WERI-Rb-1 (cell line): ENCODE measurements at regions not wholly inside any gene's neighbourhood (a gene's known extent, or its start where the extent isn't known, plus 50 kb on each side); places are given as distances from the start of the nearest gene placed in this dataset.

Source experiments
- DNase-seq: peaks from one replicate; pipeline ENCODE4 v3.0.0-alpha.2; 2020
- H3K27ac ChIP-seq: fragments of 250-450 bp; sonication (Bioruptor Pico); 2 replicates; pipeline ENCODE4 v1.5.1; 2020; ENCODE audit warnings: mild to moderate bottlenecking, moderate library complexity
- H3K27me3 ChIP-seq: fragments of 250-450 bp; sonication (Bioruptor Pico); 2 replicates; pipeline ENCODE4 v1.5.1; 2021; ENCODE audit warnings: mild to moderate bottlenecking, low read depth, moderate library complexity; ENCODE audit not compliant: insufficient read depth, severe bottlenecking
- H3K36me3 ChIP-seq: fragments of 250-450 bp; sonication (Bioruptor Pico); 2 replicates; pipeline ENCODE4 v1.5.1; 2020; ENCODE audit warnings: mild to moderate bottlenecking, moderate library complexity
- H3K4me3 ChIP-seq: 2 replicates; pipeline ENCODE4 v1.5.1; 2011; ENCODE audit warnings: low read depth, mild to moderate bottlenecking, control low read depth, low read length
- H3K9me3 ChIP-seq: fragments of 250-450 bp; sonication (Bioruptor Pico); 2 replicates; pipeline ENCODE4 v1.5.1; 2021; ENCODE audit warnings: mild to moderate bottlenecking, moderate library complexity; ENCODE audit not compliant: severe bottlenecking
- CTCF ChIP-seq: IDR thresholded peaks from 2 replicates; pipeline ENCODE4 v1.5.1; 2011; ENCODE audit warnings: low read depth, mild to moderate bottlenecking, control low read depth, inconsistent platforms, low read length

- DNase-seq = no peak
- H3K4me3 ChIP-seq = peak overlapping the region; percentile 6; the same call in 1 of the 2 replicates
- no peaks in the 10 kb centered on the region for H3K27me3 ChIP-seq
- no peak for TF ChIP-seq CTCF
- H3K27ac ChIP-seq = no peak overlapping the region
- no peaks in the 10 kb centered on the region for H3K9me3 ChIP-seq
- H3K36me3 ChIP-seq = no peaks in the 10 kb centered on the region
These were observed 787.7 kb downstream of the UQCRFS1 start for GRCh38 chr19:28425046-28425931.

GRCh38 chr19:28424662-28425045 lies 788.3 kb downstream of the UQCRFS1 start:
- no peak overlapping the region for H3K27ac ChIP-seq
- H3K4me3 ChIP-seq = no peak overlapping the region
- H3K36me3 ChIP-seq = no peaks in the 10 kb centered on the region
- DNase-seq = no peak
- no peaks in the 10 kb centered on the region for H3K27me3 ChIP-seq
- H3K9me3 ChIP-seq = no peaks in the 10 kb centered on the region
- TF ChIP-seq CTCF = no peak

GRCh38 chr19:28424077-28424476 lies 788.9 kb downstream of the UQCRFS1 start:
- no peaks in the 10 kb centered on the region for H3K27me3 ChIP-seq
- TF ChIP-seq CTCF = no peak
- no peak for DNase-seq
- H3K9me3 ChIP-seq = no peaks in the 10 kb centered on the region
- H3K4me3 ChIP-seq = no peak overlapping the region
- no peak overlapping the region for H3K27ac ChIP-seq
- no peaks in the 10 kb centered on the region for H3K36me3 ChIP-seq

- Histone ChIP-seq H3K9me3 (no peaks in the 10 kb centered on the region), H3K4me3 (no peak overlapping the region), H3K36me3 (no peaks in the 10 kb centered on the region), H3K27me3 (no peaks in the 10 kb centered on the region), H3K27ac (no peak overlapping the region)
- TF ChIP-seq CTCF = no peak
- DNase-seq = no peak
These were observed 789.9 kb downstream of the UQCRFS1 start for GRCh38 chr19:28422791-28423650.

- Histone ChIP-seq H3K4me3 (no peak overlapping the region), H3K36me3 (no peaks in the 10 kb centered on the region), H3K9me3 (no peaks in the 10 kb centered on the region), H3K27me3 (no peaks in the 10 kb centered on the region), H3K27ac (no peak overlapping the region)
- no peak for TF ChIP-seq CTCF
- no peak for DNase-seq
These were observed 790.9 kb downstream of the UQCRFS1 start for GRCh38 chr19:28422046-28422445.
